Breast epithelium (tissue), 4 donors: ENCODE measurements at regions not wholly inside any gene's neighbourhood (a gene's known extent, or its start where the extent isn't known, plus 50 kb on each side); places are given as distances from the start of the nearest gene placed in this dataset.

Experiments used
- DNase-seq, 2 donors: peaks; one replicate each; pipeline ENCODE4 v3.0.0-alpha.2; 2019; ENCODE audit warnings: low spot score in 2 of 2
- H3K27ac ChIP-seq, 2 donors: fragments of 200-600 bp; sonication (generic) in 1 of 2; one replicate each; pipeline ENCODE4 v1.5.1; 2016 to 2019; ENCODE audit warnings: mild to moderate bottlenecking in 1 of 2
- H3K27me3 ChIP-seq, 2 donors: fragments of 200-600 bp; sonication (generic) in 1 of 2; one replicate each; pipeline versions ENCODE4 v1.5.1 to v1.6.0; 2017 to 2019; ENCODE audit warnings: control low read depth in 1 of 2, mild to moderate bottlenecking in 1 of 2
- H3K36me3 ChIP-seq: fragments of 200-600 bp; one replicate; pipeline ENCODE4 v1.5.1; 2019
- H3K4me1 ChIP-seq, 2 donors: fragments of 200-600 bp; sonication (generic); one replicate each; pipeline ENCODE4 v1.5.1; 2016 to 2019; ENCODE audit warnings: control low read depth in 1 of 2
- H3K4me3 ChIP-seq, 3 donors: fragments of 200-600 bp; sonication (generic); 1 replicate in 2 of 3; 2 replicates in 1 of 3; pipeline ENCODE4 v1.5.1; 2016 to 2019; ENCODE audit warnings: mild to moderate bottlenecking in 3 of 3, moderate library complexity in 2 of 3
- H3K9me3 ChIP-seq, 2 donors: fragments of 200-600 bp; sonication (generic) in 1 of 2; one replicate each; pipeline ENCODE4 v1.5.1; 2016 to 2019; ENCODE audit warnings: control low read depth in 1 of 2
- CTCF ChIP-seq, 3 donors: fragments of 450-650 bp; IDR thresholded peaks; one replicate each; pipeline ENCODE4 v1.5.1; 2016 to 2017; ENCODE audit warnings: antibody characterized with exemption in 3 of 3, mild to moderate bottlenecking in 3 of 3, moderate library complexity in 3 of 3
- POLR2A ChIP-seq: fragments of 450-650 bp; IDR thresholded peaks from one replicate; pipeline ENCODE4 v1.6.1; 2016; ENCODE audit warnings: antibody characterized with exemption, mild to moderate bottlenecking, moderate library complexity
- POLR2AphosphoS5 ChIP-seq, 3 donors: sonication (generic); formaldehyde crosslinking; IDR thresholded peaks; one replicate each; pipeline ENCODE4 v1.6.1; 2017; ENCODE audit warnings: antibody characterized with exemption in 3 of 3
- intact Hi-C: fragments of 100-400 bp; cut with DNase I; formaldehyde crosslinking; loops from one replicate; pipeline ENCODE4 v1.15.1; 2023; ENCODE audit warnings: low total_unique reads

- no peak for DNase-seq
- H3K9me3 ChIP-seq = no peaks in the 10 kb centered on the region
These were observed 86.8 kb upstream of the RGS4 start for GRCh38 chr1:162982364-162982763.

GRCh38 chr1:162977944-162978568, 91.1 kb upstream of the RGS4 start:
- Histone ChIP-seq H3K4me1 (no peaks in the 10 kb centered on the region), H3K27ac (no peak overlapping the region), H3K4me3 (no peak overlapping the region), H3K9me3 (no peaks in the 10 kb centered on the region), H3K36me3 (no peaks in the 10 kb centered on the region), H3K27me3 (no peaks in the 10 kb centered on the region)
- intact Hi-C loops = no loop called here
- no peak for DNase-seq
- TF ChIP-seq POLR2A (no peak), CTCF (IDR thresholded peaks at IDR 0.05) (no peak)

More at GRCh38 chr1:162982364-162982763, 86.8 kb upstream of the RGS4 start:
- Histone ChIP-seq H3K27me3 (no peaks in the 10 kb centered on the region), H3K4me3 (no peak overlapping the region), H3K27ac (no peak overlapping the region), H3K36me3 (no peaks in the 10 kb centered on the region), H3K4me1 (no peaks in the 10 kb centered on the region)
- no peak for TF ChIP-seq POLR2A
- intact Hi-C loops = no loop called here

GRCh38 chr1:162976628-162977027, 92.5 kb upstream of the RGS4 start:
- TF ChIP-seq POLR2A (no peak), POLR2AphosphoS5 (IDR thresholded peaks at IDR 0.05) (no peak), CTCF (IDR thresholded peaks at IDR 0.05) (no peak)
- no peak for DNase-seq
- Histone ChIP-seq H3K27me3 (no peaks in the 10 kb centered on the region), H3K36me3 (no peaks in the 10 kb centered on the region), H3K9me3 (no peaks in the 10 kb centered on the region), H3K4me1 (no peaks in the 10 kb centered on the region), H3K27ac (no peak overlapping the region), H3K4me3 (no peak overlapping the region)
- intact Hi-C loops = no loop called here

GRCh38 chr1:162974810-162975209, 94.4 kb upstream of the RGS4 start:
- H3K27me3 ChIP-seq = no peaks in the 10 kb centered on the region
- no peak overlapping the region for H3K27ac ChIP-seq
- H3K4me1 ChIP-seq = no peaks in the 10 kb centered on the region
- no peak for DNase-seq
- no peak overlapping the region for H3K4me3 ChIP-seq
- H3K36me3 ChIP-seq = no peaks in the 10 kb centered on the region
- TF ChIP-seq POLR2A (no peak), POLR2AphosphoS5 (IDR thresholded peaks at IDR 0.05) (no peak), CTCF (IDR thresholded peaks at IDR 0.05) (no peak)
- intact Hi-C loops = no loop called here
- H3K9me3 ChIP-seq = no peaks in the 10 kb centered on the region

- no peaks in the 10 kb centered on the region for H3K9me3 ChIP-seq
- TF ChIP-seq CTCF (IDR thresholded peaks at IDR 0.05) = no peak
- TF ChIP-seq POLR2A = no peak
- TF ChIP-seq POLR2AphosphoS5 (IDR thresholded peaks at IDR 0.05) = no peak
- no peaks in the 10 kb centered on the region for H3K4me1 ChIP-seq
- no peak for DNase-seq
- no peaks in the 10 kb centered on the region for H3K27me3 ChIP-seq
- H3K36me3 ChIP-seq = no peaks in the 10 kb centered on the region
- intact Hi-C loops = no loop called here
- no peak overlapping the region for H3K4me3 ChIP-seq
- no peak overlapping the region for H3K27ac ChIP-seq
These were observed 95.8 kb upstream of the RGS4 start for GRCh38 chr1:162973381-162973795.

- DNase-seq = no peak
- intact Hi-C loops = no loop called here
- H3K27ac ChIP-seq = no peak overlapping the region
- H3K4me3 ChIP-seq = no peak overlapping the region
- no peak for TF ChIP-seq POLR2A
- no peak for TF ChIP-seq CTCF (IDR thresholded peaks at IDR 0.05)
- H3K36me3 ChIP-seq = no peaks in the 10 kb centered on the region
- no peaks in the 10 kb centered on the region for H3K4me1 ChIP-seq
- no peaks in the 10 kb centered on the region for H3K9me3 ChIP-seq
- no peaks in the 10 kb centered on the region for H3K27me3 ChIP-seq
These were observed 96.4 kb upstream of the RGS4 start for GRCh38 chr1:162972773-162973172.
